B cell (primary cell): ENCODE measurements at regions not wholly inside any gene's neighbourhood (a gene's known extent, or its start where the extent isn't known, plus 50 kb on each side); places are given as distances from the start of the nearest gene placed in this dataset. TPM values are rescaled to one million over a fixed set of nuclear protein-coding genes. Genes with fewer than 3 reads are reported as not detected.

Source experiments
- small RNA-seq: library from RNA; depleted of rRNA; stranded (forward); fragments of <200 nt; gene quantifications from one replicate; pipeline ENCODE3, GENCODE V24; 2012; ENCODE audit warnings: low replicate concordance, low read depth; ENCODE audit not compliant: insufficient read length

Small RNA genes in the stretch of these regions (small RNA-seq; reads per million reads assigned to genes)
- not detected for gene AC023141.11
- not detected for gene AC023141.12
- gene AC023141.8: not detected
